CD4-positive, CD25-positive, alpha-beta regulatory T cell (primary cell): ENCODE measurements at regions not wholly inside any gene's neighbourhood (a gene's known extent, or its start where the extent isn't known, plus 50 kb on each side); places are given as distances from the start of the nearest gene placed in this dataset.

Source experiments
- ATAC-seq, 2 donors: fragments of 150-1000 bp; cut with Tn5 transposase; one replicate each; pipeline ENCODE4 v1.10.0; 2021; ENCODE audit warnings: low read depth in 2 of 2, moderate number of reproducible peaks in 2 of 2, moderate library complexity in 1 of 2
- DNase-seq, 3 donors: peaks; one replicate each; pipeline versions ENCODE4 v3.0.0 to v3.0.0-alpha.2; 2012 to 2022; ENCODE audit warnings: mixed read lengths in 1 of 3
- H3K27ac ChIP-seq: one replicate; pipeline ENCODE4 v1.7.0; 2013; ENCODE audit warnings: mild to moderate bottlenecking, low read length; ENCODE audit not compliant: insufficient read depth, poor library complexity, severe bottlenecking
- H3K27me3 ChIP-seq: one replicate; pipeline ENCODE4 v1.7.0; 2013; ENCODE audit warnings: low read length; ENCODE audit not compliant: control insufficient read depth, insufficient read depth
- H3K36me3 ChIP-seq: one replicate; pipeline ENCODE4 v1.7.0; 2013; ENCODE audit warnings: mild to moderate bottlenecking, low read length, moderate library complexity; ENCODE audit not compliant: control insufficient read depth, insufficient read depth
- H3K4me1 ChIP-seq: 2 replicates; pipeline ENCODE4 v1.7.0; 2013; ENCODE audit warnings: mild to moderate bottlenecking, low read length; ENCODE audit not compliant: insufficient read depth, control insufficient read depth, poor library complexity, severe bottlenecking
- H3K4me3 ChIP-seq: one replicate; pipeline ENCODE4 v1.7.0; 2013; ENCODE audit warnings: low read depth, mild to moderate bottlenecking, low read length, moderate library complexity
- H3K9me3 ChIP-seq, 2 experiments: 1 replicate in 1 of 2; 2 replicates in 1 of 2; pipeline ENCODE4 v1.7.0; 2013; ENCODE audit warnings: low read length in 2 of 2, mild to moderate bottlenecking in 1 of 2, moderate library complexity in 1 of 2; ENCODE audit not compliant: control insufficient read depth in 2 of 2
- H3K27ac Mint-ChIP-seq, 3 donors: one replicate each; pipeline ENCODE4 v1.8.0; 2020 to 2022; ENCODE audit warnings: mild to moderate bottlenecking in 3 of 3, mixed read lengths in 3 of 3, moderate library complexity in 2 of 3
- H3K27me3 Mint-ChIP-seq: one replicate; pipeline ENCODE4 v1.8.0; 2022; ENCODE audit warnings: mild to moderate bottlenecking, mixed read lengths
- H3K36me3 Mint-ChIP-seq: one replicate; pipeline ENCODE4 v1.8.0; 2020; ENCODE audit warnings: mixed read lengths
- H3K4me1 Mint-ChIP-seq, 4 donors: one replicate each; pipeline ENCODE4 v1.8.0; 2020 to 2022; ENCODE audit warnings: mixed read lengths in 4 of 4, mild to moderate bottlenecking in 1 of 4
- H3K4me3 Mint-ChIP-seq, 4 donors: one replicate each; pipeline ENCODE4 v1.8.0; 2020 to 2022; ENCODE audit warnings: mild to moderate bottlenecking in 4 of 4, mixed read lengths in 4 of 4, moderate library complexity in 3 of 4
- H3K9me3 Mint-ChIP-seq, 7 donors: one replicate each; pipeline ENCODE4 v1.8.0; 2020 to 2022; ENCODE audit warnings: mixed read lengths in 7 of 7, mild to moderate bottlenecking in 3 of 7, moderate library complexity in 2 of 7

- Histone ChIP-seq H3K9me3 (no peaks in the 10 kb centered on the region), H3K36me3 (no peaks in the 10 kb centered on the region), H3K4me1 (no peaks in the 10 kb centered on the region), H3K4me3 (no peak overlapping the region), H3K27me3 (no peaks in the 10 kb centered on the region), H3K27ac (no peak overlapping the region)
- H3K4me3 Mint-ChIP-seq, result no peak overlapping the region
- H3K27me3 Mint-ChIP-seq, result no peaks in the 10 kb centered on the region
- DNase-seq (no peak), ATAC-seq (no peak)
- peaks cover 0 to 2% (median 0%) of the 10 kb centered on the region in 7 donors for H3K9me3 Mint-ChIP-seq
- no peak overlapping the region for H3K27ac Mint-ChIP-seq
- no peaks in the 10 kb centered on the region for H3K4me1 Mint-ChIP-seq
- no peaks in the 10 kb centered on the region for H3K36me3 Mint-ChIP-seq
Observed at GRCh38 chr2:147456779-147457178, 388.1 kb upstream of the ACVR2A start.

DNA sequence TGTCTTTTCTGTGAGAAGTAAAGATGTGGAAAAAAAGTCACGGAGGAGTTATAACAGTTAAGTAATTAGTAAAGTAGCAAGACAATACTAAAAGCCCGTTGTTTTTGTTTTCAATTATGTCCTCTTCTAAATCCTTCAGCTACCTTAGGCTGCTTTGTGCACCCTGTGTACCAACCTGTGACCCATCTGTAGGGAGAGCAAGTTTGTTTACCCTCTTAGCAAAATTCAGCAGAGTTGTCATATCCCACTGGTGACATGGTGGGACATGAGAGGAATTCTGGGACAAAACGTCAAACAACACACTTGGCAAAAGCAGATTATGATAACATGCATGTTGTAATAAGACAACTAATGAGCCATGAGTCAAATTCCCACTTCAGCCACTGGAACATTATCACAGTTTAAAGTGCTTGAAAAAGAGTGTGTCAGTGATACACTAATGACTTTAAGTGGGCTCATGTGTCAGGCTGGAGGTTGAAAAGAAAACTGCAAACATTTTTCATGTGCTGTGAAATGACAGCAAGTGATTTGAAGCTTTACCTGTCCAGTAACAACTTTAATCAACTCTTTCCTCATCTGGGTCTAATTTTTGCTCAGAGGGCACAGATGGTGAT is 392.8 kb upstream of the ACVR2A start:
- Mint-ChIP-seq H3K4me1 (peaks cover 0 to 12% (median 9%) of the 10 kb centered on the region in 4 donors), H3K36me3 (no peaks in the 10 kb centered on the region), H3K27ac (no peak overlapping the region)

GRCh38 chr2:147450661-147451510 is 393.9 kb upstream of the ACVR2A start:
- no peak for ATAC-seq
- no peaks in the 10 kb centered on the region for H3K36me3 ChIP-seq
- no peaks in the 10 kb centered on the region for H3K9me3 ChIP-seq
- H3K4me1 ChIP-seq, result no peaks in the 10 kb centered on the region
- H3K27me3 Mint-ChIP-seq, result no peaks in the 10 kb centered on the region
- peaks cover 0 to 12% (median 9%) of the 10 kb centered on the region in 4 donors for H3K4me1 Mint-ChIP-seq
- H3K27me3 ChIP-seq, result no peaks in the 10 kb centered on the region
- DNase-seq, result no peak
- H3K27ac Mint-ChIP-seq, result no peak overlapping the region
- H3K27ac ChIP-seq, result no peak overlapping the region
- no peak overlapping the region for H3K4me3 ChIP-seq
- H3K36me3 Mint-ChIP-seq, result no peaks in the 10 kb centered on the region
- no peak overlapping the region for H3K4me3 Mint-ChIP-seq
- peaks cover 0 to 2% (median 0%) of the 10 kb centered on the region in 7 donors for H3K9me3 Mint-ChIP-seq

More for the DNA sequence above, 392.8 kb upstream of the ACVR2A start:
- no peaks in the 10 kb centered on the region for H3K27me3 ChIP-seq
- H3K27ac ChIP-seq, result no peak overlapping the region
- Mint-ChIP-seq H3K9me3 (no peaks in the 10 kb centered on the region), H3K27me3 (no peaks in the 10 kb centered on the region), H3K4me3 (no peak overlapping the region)
- no peaks in the 10 kb centered on the region for H3K36me3 ChIP-seq
- no peaks in the 10 kb centered on the region for H3K4me1 ChIP-seq
- DNase-seq (no peak), ATAC-seq (no peak)
- no peak overlapping the region for H3K4me3 ChIP-seq
- H3K9me3 ChIP-seq, result no peaks in the 10 kb centered on the region

GRCh38 chr2:147449323-147449991 is 395.4 kb upstream of the ACVR2A start:
- peaks cover 0 to 3% (median 0%) of the 10 kb centered on the region in 7 donors for H3K9me3 Mint-ChIP-seq
- H3K27ac Mint-ChIP-seq, result peak overlapping the region; percentile 61 to 83 (median 73)
- H3K4me3 ChIP-seq, result peak overlapping the region; percentile 54
- DNase-seq (peak in 2 of 3 donors; percentile 1 to 51), ATAC-seq (peak; percentile 64 to 66)
- H3K4me1 ChIP-seq, result no peaks in the 10 kb centered on the region
- H3K36me3 ChIP-seq, result no peaks in the 10 kb centered on the region
- no peaks in the 10 kb centered on the region for H3K27me3 ChIP-seq
- no peaks in the 10 kb centered on the region for H3K9me3 ChIP-seq
- H3K4me3 Mint-ChIP-seq, result peak overlapping the region in 3 of 4 donors; percentile 3 to 65 (median 50)
- no peaks in the 10 kb centered on the region for H3K36me3 Mint-ChIP-seq
- peaks cover 0 to 12% (median 9%) of the 10 kb centered on the region in 4 donors for H3K4me1 Mint-ChIP-seq
- peak overlapping the region; percentile 63 for H3K27ac ChIP-seq
- no peaks in the 10 kb centered on the region for H3K27me3 Mint-ChIP-seq

GRCh38 chr2:147442816-147443215 is 402.0 kb upstream of the ACVR2A start:
- H3K27me3 ChIP-seq, result no peaks in the 10 kb centered on the region
- Mint-ChIP-seq H3K27ac (no peak overlapping the region), H3K4me1 (no peaks in the 10 kb centered on the region), H3K9me3 (peaks cover 0 to 3% (median 1%) of the 10 kb centered on the region in 7 donors), H3K36me3 (no peaks in the 10 kb centered on the region), H3K27me3 (no peaks in the 10 kb centered on the region), H3K4me3 (no peak overlapping the region)
- no peak overlapping the region for H3K27ac ChIP-seq
- DNase-seq (no peak), ATAC-seq (no peak)
- no peaks in the 10 kb centered on the region for H3K36me3 ChIP-seq
- H3K4me1 ChIP-seq, result no peaks in the 10 kb centered on the region
- no peak overlapping the region for H3K4me3 ChIP-seq
- no peaks in the 10 kb centered on the region for H3K9me3 ChIP-seq

GRCh38 chr2:147441182-147441581 is 403.6 kb upstream of the ACVR2A start:
- Mint-ChIP-seq H3K27me3 (no peaks in the 10 kb centered on the region), H3K4me3 (no peak overlapping the region), H3K4me1 (no peaks in the 10 kb centered on the region), H3K27ac (peak overlapping the region in 1 of 3 donors; percentile 37), H3K9me3 (peaks cover 0 to 3% (median 2%) of the 10 kb centered on the region in 7 donors), H3K36me3 (no peaks in the 10 kb centered on the region)
- H3K36me3 ChIP-seq, result no peaks in the 10 kb centered on the region
- no peak for ATAC-seq
- H3K4me1 ChIP-seq, result no peaks in the 10 kb centered on the region
- H3K4me3 ChIP-seq, result no peak overlapping the region
- no peaks in the 10 kb centered on the region for H3K27me3 ChIP-seq
- no peak overlapping the region for H3K27ac ChIP-seq
- no peak for DNase-seq
- H3K9me3 ChIP-seq, result no peaks in the 10 kb centered on the region

GRCh38 chr2:147440734-147441133 is 404.1 kb upstream of the ACVR2A start:
- no peaks in the 10 kb centered on the region for H3K36me3 ChIP-seq
- no peak overlapping the region for H3K4me3 ChIP-seq
- H3K4me1 ChIP-seq, result no peaks in the 10 kb centered on the region
- Mint-ChIP-seq H3K27ac (no peak overlapping the region), H3K9me3 (peaks cover 0 to 3% (median 1%) of the 10 kb centered on the region in 7 donors), H3K36me3 (no peaks in the 10 kb centered on the region), H3K4me1 (no peaks in the 10 kb centered on the region), H3K27me3 (no peaks in the 10 kb centered on the region), H3K4me3 (no peak overlapping the region)
- H3K27me3 ChIP-seq, result no peaks in the 10 kb centered on the region
- DNase-seq (no peak), ATAC-seq (no peak)
- H3K27ac ChIP-seq, result no peak overlapping the region
- no peaks in the 10 kb centered on the region for H3K9me3 ChIP-seq
